ENCODE measurements at regions not wholly inside any gene's neighbourhood (a gene's known extent, or its start where the extent isn't known, plus 50 kb on each side); places are given as distances from the start of the nearest gene placed in this dataset.

DNA sequence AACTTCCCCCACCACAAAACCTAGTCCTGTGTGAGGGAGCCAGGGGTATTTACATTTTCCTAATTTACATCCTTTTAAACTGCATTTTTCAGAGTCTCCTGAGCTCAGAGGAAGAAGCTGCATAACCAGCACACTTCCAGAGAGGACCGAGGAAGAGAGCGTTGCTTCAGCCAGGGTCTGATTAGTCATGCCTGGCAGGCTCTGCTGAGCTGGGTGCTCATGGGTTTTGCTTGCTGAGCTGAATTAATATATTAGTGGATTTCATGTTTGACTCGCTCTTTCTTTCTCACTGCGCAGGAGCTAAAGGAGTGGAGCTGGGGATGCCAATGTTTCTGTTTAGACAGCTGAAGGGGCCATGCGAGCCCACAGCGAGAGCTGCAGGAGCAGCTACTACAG, 539.3 kb upstream of the B3GAT1 start:
- H3K4me3 ChIP-seq (ENCODE audit: low read depth, low read length) = no peak overlapping the region
- TF ChIP-seq, protein P1, sequence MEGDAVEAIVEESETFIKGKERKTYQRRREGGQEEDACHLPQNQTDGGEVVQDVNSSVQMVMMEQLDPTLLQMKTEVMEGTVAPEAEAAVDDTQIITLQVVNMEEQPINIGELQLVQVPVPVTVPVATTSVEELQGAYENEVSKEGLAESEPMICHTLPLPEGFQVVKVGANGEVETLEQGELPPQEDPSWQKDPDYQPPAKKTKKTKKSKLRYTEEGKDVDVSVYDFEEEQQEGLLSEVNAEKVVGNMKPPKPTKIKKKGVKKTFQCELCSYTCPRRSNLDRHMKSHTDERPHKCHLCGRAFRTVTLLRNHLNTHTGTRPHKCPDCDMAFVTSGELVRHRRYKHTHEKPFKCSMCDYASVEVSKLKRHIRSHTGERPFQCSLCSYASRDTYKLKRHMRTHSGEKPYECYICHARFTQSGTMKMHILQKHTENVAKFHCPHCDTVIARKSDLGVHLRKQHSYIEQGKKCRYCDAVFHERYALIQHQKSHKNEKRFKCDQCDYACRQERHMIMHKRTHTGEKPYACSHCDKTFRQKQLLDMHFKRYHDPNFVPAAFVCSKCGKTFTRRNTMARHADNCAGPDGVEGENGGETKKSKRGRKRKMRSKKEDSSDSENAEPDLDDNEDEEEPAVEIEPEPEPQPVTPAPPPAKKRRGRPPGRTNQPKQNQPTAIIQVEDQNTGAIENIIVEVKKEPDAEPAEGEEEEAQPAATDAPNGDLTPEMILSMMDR (IDR thresholded peaks at IDR 0.05; ENCODE audit: insufficient read depth, low read length, missing control alignments) = no peak
- peak; percentile 29 for DNase-seq (ENCODE audit: low read depth, low spot score)
- ChIA-PET CTCF (no interaction called here), POLR2A (no interaction called here)

DNA sequence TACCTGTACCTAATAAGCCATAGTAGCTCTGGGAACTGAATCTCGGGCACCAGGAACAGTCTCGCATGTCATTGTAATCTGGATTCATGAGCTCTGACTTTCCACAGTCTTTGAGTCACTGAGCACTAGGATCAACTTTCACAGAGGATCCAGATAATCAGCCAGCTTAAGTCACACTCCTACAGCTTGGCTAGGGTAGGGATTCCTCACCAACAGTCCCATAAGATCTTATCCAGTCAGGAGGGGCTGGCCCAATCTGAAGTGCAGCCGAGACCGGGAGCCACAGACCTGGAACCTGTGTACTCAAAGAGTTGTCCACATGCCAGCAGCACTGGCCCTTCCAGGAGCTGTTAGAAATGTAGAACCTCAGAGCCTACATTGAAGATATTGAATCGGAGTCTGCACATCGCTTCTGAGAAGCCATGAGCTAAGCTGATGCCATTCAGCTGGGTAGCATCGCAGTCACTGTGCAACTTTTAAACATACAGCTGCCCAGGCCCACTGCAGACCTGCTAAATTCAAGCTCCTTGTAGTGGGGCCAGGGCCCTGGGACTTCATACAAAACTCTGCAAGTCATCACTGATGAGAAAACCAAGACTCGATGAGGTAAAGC, 538.8 kb upstream of the B3GAT1 start:
- H3K4me3 ChIP-seq (ENCODE audit: low read depth, low read length) = no peak overlapping the region
- CTCF ChIA-PET = no interaction called here
- TF ChIP-seq, protein P1 (IDR thresholded peaks at IDR 0.05; ENCODE audit: insufficient read depth, low read length, missing control alignments) = no peak
- POLR2A ChIA-PET = no interaction called here
- DNase-seq (ENCODE audit: low read depth, low spot score) = no peak

DNA sequence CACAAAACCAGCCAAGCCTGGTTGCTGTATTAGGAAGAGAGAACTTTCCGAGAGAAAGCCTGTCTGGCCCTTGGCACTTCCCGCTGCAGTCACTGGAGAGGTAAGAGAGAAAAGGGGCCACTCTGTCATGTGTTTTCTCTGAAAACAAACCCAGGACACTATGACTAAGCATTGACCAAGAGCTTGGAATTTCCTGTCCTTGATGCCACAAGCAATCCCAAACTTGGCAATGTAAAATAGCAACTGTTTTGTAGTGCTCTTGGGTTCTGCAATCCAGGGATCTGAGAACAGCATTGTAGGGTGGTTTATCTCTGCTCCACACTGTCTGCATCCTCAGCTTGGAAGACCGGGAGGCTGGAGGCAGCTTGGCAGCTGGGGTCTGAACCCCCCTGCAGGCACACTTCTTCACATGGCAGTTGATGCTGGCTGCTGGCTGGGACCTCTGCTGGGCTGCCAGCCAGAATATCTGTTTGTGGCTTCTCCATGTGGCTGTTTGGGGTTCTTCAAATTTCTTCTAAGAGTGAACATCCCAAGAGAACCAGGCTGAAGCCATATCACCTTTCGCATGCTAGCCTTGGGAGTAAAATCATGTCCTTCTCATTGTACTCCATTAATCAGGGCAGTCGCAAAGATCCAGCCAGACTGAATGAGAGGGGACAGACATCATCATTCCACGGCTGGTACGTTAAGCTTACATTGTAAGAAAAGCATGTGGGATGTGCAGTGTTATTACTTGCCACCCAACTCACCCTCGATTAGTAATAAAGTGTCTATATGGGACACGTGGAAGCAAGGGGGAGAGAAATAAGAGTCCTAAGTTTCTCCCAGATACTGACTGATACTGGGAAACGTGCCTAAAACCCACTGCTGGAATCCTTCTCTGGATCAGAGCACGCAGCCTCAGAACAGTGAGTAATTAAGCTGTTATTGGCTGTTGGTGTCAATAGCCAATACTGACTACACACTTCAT, 537.4 kb upstream of the B3GAT1 start:
- ChIA-PET POLR2A (no interaction called here), CTCF (no interaction called here)
- H3K4me3 ChIP-seq (ENCODE audit: low read depth, low read length) = peak overlapping the region; percentile 27; the same call in 1 of the 2 replicates
- TF ChIP-seq, protein P1 (IDR thresholded peaks at IDR 0.05; ENCODE audit: insufficient read depth, low read length, missing control alignments) = no peak
- DNase-seq (ENCODE audit: low read depth, low spot score) = peak; percentile 37

DNA sequence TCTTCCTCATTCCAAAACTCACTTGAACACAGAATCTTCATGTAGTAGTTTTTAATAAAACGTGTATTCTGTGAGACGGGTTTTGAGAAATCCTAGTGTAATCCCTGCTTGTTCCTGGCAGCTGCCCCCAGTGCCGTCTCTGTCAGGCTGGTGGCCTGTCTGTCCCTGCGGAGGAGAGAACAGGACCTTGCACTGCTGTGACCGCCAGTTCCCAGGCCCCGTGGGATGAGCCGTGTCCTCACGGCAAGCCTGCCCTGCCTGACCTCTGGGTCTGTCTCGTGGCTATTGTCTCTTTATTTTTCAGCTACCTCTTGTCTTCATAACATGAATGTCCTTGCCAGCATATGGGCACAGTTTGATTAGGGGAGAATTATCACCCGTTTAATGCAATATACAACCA, 535.5 kb upstream of the B3GAT1 start:
- no peak overlapping the region for H3K4me3 ChIP-seq (ENCODE audit: low read depth, low read length)
- CTCF ChIA-PET = no interaction called here
- TF ChIP-seq, protein P1 (IDR thresholded peaks at IDR 0.05; ENCODE audit: insufficient read depth, low read length, missing control alignments) = no peak
- DNase-seq (ENCODE audit: low read depth, low spot score) = no peak
- POLR2A ChIA-PET = no interaction called here

DNA sequence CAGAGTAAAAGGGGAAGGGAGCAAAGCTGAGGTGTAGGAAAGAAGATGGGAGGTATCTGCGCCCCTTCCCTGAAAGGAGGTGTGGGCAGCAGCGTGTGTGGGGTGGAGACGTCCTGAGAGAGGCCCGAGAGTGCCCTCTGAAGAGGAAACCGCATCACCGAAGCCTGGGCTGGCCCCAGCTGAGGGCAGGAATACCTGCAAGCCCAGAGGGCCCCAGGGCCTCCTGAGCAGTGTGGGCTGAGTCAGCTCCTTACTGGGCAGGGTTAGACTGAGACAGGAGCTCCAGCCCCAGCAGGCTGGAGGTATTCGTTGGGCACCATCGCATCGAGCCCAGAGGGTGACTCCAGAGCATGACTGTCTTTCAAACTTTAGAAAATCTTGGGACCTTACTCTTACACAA, 534.0 kb upstream of the B3GAT1 start:
- CTCF ChIA-PET = no interaction called here
- POLR2A ChIA-PET = no interaction called here

DNA sequence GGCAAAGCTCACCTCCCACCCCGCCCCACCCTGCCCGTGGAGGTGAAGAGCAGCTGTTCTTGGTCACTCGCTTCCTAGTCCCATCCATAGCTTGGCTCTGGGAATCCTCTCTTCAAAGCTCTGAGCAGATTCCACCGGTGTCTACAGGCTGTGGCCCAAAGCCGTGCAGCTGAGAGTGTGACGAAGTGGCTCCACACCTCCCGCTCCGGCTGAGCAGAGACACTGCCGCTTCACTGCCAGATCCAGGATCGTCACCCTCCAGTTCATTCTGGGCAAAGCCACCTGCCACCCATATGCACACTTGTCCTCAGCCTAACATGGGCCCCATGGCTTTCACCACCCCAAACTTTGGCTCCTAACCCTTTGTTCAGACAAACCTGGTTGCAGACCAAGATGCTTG, 532.9 kb upstream of the B3GAT1 start:
- POLR2A ChIA-PET = no interaction called here
- TF ChIP-seq, protein P1 (IDR thresholded peaks at IDR 0.05; ENCODE audit: insufficient read depth, low read length, missing control alignments) = no peak
- DNase-seq (ENCODE audit: low read depth, low spot score) = no peak
- no peak overlapping the region for H3K4me3 ChIP-seq (ENCODE audit: low read depth, low read length)
- CTCF ChIA-PET = no interaction called here

More for the DNA sequence above, 534.0 kb upstream of the B3GAT1 start:
- no peak overlapping the region for H3K4me3 ChIP-seq (ENCODE audit: low read depth, low read length)
- TF ChIP-seq, protein P1 (IDR thresholded peaks at IDR 0.05; ENCODE audit: insufficient read depth, low read length, missing control alignments) = no peak
- DNase-seq (ENCODE audit: low read depth, low spot score) = no peak

All from AG04449 (cell line).